ENCODE measurements at regions not wholly inside any gene's neighbourhood (a gene's known extent, or its start where the extent isn't known, plus 50 kb on each side); places are given as distances from the start of the nearest gene placed in this dataset.

GRCh38 chrX:148214786-148215185 lies 233.6 kb downstream of the FMR1NB start:
- no peaks in the 10 kb centered on the region for H3K4me1 ChIP-seq (ENCODE audit: insufficient read depth, low read length)
- Mint-ChIP-seq H3K36me3 (ENCODE audit: insufficient read depth in 1 of 3, low read depth in 3 of 3) (peaks cover under 1 to 2% (median under 1%) of the 10 kb centered on the region in 3 experiments; a peak in 4 of 7 replicates), H3K27ac (no peak overlapping the region)

More at GRCh38 chrX:148214786-148215185, 233.6 kb downstream of the FMR1NB start:
- Mint-ChIP-seq H3K27me3 (ENCODE audit: low read depth) (no peaks in the 10 kb centered on the region), H3K4me3 (no peak overlapping the region), H3K9me3 (peaks cover 61 to 71% of the 10 kb centered on the region in 2 experiments), H3K4me1 (no peaks in the 10 kb centered on the region)
- Histone ChIP-seq H4K8ac (replicated peaks; ENCODE audit: insufficient read length, low read depth, low read length) (no peak overlapping the region), H3K4me2 (ENCODE audit: insufficient read depth, insufficient read length, low read length) (no peak overlapping the region), H3K27ac (ENCODE audit: insufficient read length, low read depth, low read length) (no peak overlapping the region), H3K9me3 (ENCODE audit: control insufficient read depth, low read depth, low read length) (peaks cover 43% of the 10 kb centered on the region), H3K27me3 (ENCODE audit: insufficient read depth, low read length) (no peaks in the 10 kb centered on the region), H3K23me2 (ENCODE audit: insufficient read length, low read depth, low read length, poor library complexity, severe bottlenecking) (no peaks in the 10 kb centered on the region), H3K56ac (ENCODE audit: insufficient read length, low read depth, low read length) (no peak overlapping the region), H3T11ph (ENCODE audit: low read length) (no peak overlapping the region), H2BK120ac (ENCODE audit: low read depth, low read length, poor library complexity, severe bottlenecking) (no peak overlapping the region), H2BK5ac (ENCODE audit: insufficient read length, low read length) (no peak overlapping the region), H3K4ac (ENCODE audit: low read depth, low read length) (no peak overlapping the region), H3K23ac (ENCODE audit: insufficient read length, low read depth, low read length) (no peak overlapping the region), H2BK20ac (ENCODE audit: low read depth, low read length, poor library complexity, severe bottlenecking) (no peak overlapping the region), H2AFZ (ENCODE audit: low read length) (no peak overlapping the region), H2BK12ac (ENCODE audit: insufficient read length, low read depth, low read length) (no peak overlapping the region), H3K79me2 (ENCODE audit: insufficient read depth, low read length) (no peaks in the 10 kb centered on the region), H2BK15ac (ENCODE audit: low read depth, low read length) (no peak overlapping the region), H3K18ac (ENCODE audit: insufficient read length, low read depth, low read length) (no peak overlapping the region), H3K9ac (ENCODE audit: extremely low read depth, insufficient read length, low read length) (no peak overlapping the region), H3K14ac (ENCODE audit: insufficient read depth, low read length) (no peak overlapping the region), H4K5ac (ENCODE audit: insufficient read length, low read depth, low read length) (no peak overlapping the region), H3K79me1 (ENCODE audit: insufficient read depth, low read depth, low read length, poor library complexity, severe bottlenecking) (no peaks in the 10 kb centered on the region), H4K91ac (ENCODE audit: insufficient read length, low read depth, low read length) (no peak overlapping the region), H4K20me1 (ENCODE audit: control insufficient read depth, insufficient read depth, insufficient read length) (no peaks in the 10 kb centered on the region), H2AK5ac (ENCODE audit: insufficient read length, low read length) (no peak overlapping the region)
- WGBS (ENCODE audit: extremely low coverage, insufficient read length, low lambda C conversion rate): no CpG with 5 or more reads among the region's 1 CpG
- no peak for DNase-seq
- TF ChIP-seq CTCF (conservative IDR thresholded peaks at IDR 0.05): no peak
